Stimulated activated CD4-positive, alpha-beta T cell treated with anti-CD3 and anti-CD28 coated beads, TNF-alpha, amount 100 ng/mL, for 48 hours (primary cell): ENCODE measurements at regions not wholly inside any gene's neighbourhood (a gene's known extent, or its start where the extent isn't known, plus 50 kb on each side); places are given as distances from the start of the nearest gene placed in this dataset.

Source experiments
- DNase-seq, 3 donors: peaks; one replicate each; pipeline ENCODE4 v3.0.0-alpha.2; 2020; ENCODE audit warnings: low read depth in 3 of 3

GRCh38 chr7:371119-371778 is 81.3 kb downstream of the FOXL3 start:
- DNase-seq = no peak

GRCh38 chr7:371779-372545 is 82.0 kb downstream of the FOXL3 start:
- DNase-seq = no peak

GRCh38 chr7:372546-372931 is 82.6 kb downstream of the FOXL3 start:
- DNase-seq = no peak

- DNase-seq = no peak
Observed at GRCh38 chr7:372932-373791, 83.2 kb downstream of the FOXL3 start.

- DNase-seq = no peak
Observed at GRCh38 chr7:373818-374705, 84.1 kb downstream of the FOXL3 start.

- DNase-seq = no peak
Observed at GRCh38 chr7:374706-375311, 84.8 kb downstream of the FOXL3 start.

- no peak for DNase-seq
Observed at GRCh38 chr7:375321-375831, 85.4 kb downstream of the FOXL3 start.

GRCh38 chr7:375901-376305 is 85.9 kb downstream of the FOXL3 start:
- DNase-seq = no peak

- no peak for DNase-seq
Observed at GRCh38 chr7:376306-377079, 86.5 kb downstream of the FOXL3 start.

GRCh38 chr7:377080-378040 is 87.4 kb downstream of the FOXL3 start:
- DNase-seq = no peak

GRCh38 chr7:378041-378420 is 88.1 kb downstream of the FOXL3 start:
- no peak for DNase-seq

- DNase-seq = no peak
Observed at GRCh38 chr7:378551-379455, 88.8 kb downstream of the FOXL3 start.

GRCh38 chr7:379456-380138 is 89.6 kb downstream of the FOXL3 start:
- DNase-seq = no peak

- DNase-seq = no peak
Observed at GRCh38 chr7:380139-380485, 90.1 kb downstream of the FOXL3 start.

GRCh38 chr7:380711-381210 is 90.8 kb downstream of the FOXL3 start:
- no peak for DNase-seq

GRCh38 chr7:381211-382042 is 91.5 kb downstream of the FOXL3 start:
- no peak for DNase-seq
